SK-N-SH (cell line): ENCODE measurements at regions not wholly inside any gene's neighbourhood (a gene's known extent, or its start where the extent isn't known, plus 50 kb on each side); places are given as distances from the start of the nearest gene placed in this dataset.

Experiments used
- CTCF ChIP-seq: fragments of 200-600 bp; sonication (generic); IDR thresholded peaks from 2 replicates; pipeline ENCODE4 v1.6.1; 2017; ENCODE audit warnings: antibody characterized with exemption, mild to moderate bottlenecking, moderate library complexity
- GATA2 ChIP-seq: sonication (generic); formaldehyde crosslinking; IDR thresholded peaks from 2 replicates; pipeline ENCODE4 v1.5.0; 2020; ENCODE audit warnings: mild to moderate bottlenecking, missing genetic modification reagents
- POLR2AphosphoS5 ChIP-seq: IDR thresholded peaks from 2 replicates; pipeline ENCODE4 v1.6.1; 2012; ENCODE audit warnings: low read depth, low read length
- RFX5 ChIP-seq: IDR thresholded peaks from 2 replicates; pipeline ENCODE4 v1.6.1; 2012; ENCODE audit warnings: mild to moderate bottlenecking, improper control_type of control experiment, low read length

GRCh38 chr5:174400461-174400860, 323.9 kb upstream of the MSX2 start:
- TF ChIP-seq CTCF (no peak), GATA2 (CRISPR knock-in tag) (no peak), POLR2AphosphoS5 (no peak), RFX5 (no peak)
